ENCODE measurements at regions not wholly inside any gene's neighbourhood (a gene's known extent, or its start where the extent isn't known, plus 50 kb on each side); places are given as distances from the start of the nearest gene placed in this dataset.

GRCh38 chr7:17041324-17041723, 159.5 kb upstream of the AGR3 start:
- no peak for TF ChIP-seq CTCF (IDR thresholded peaks at IDR 0.05)
- TF ChIP-seq POLR2AphosphoS5 (IDR thresholded peaks at IDR 0.05; ENCODE audit: insufficient read depth in 1 of 2, low read depth in 1 of 2) = no peak

Data from vagina (tissue), 2 donors.